K562 (cell line): ENCODE measurements at regions not wholly inside any gene's neighbourhood (a gene's known extent, or its start where the extent isn't known, plus 50 kb on each side); places are given as distances from the start of the nearest gene placed in this dataset.

ENCODE experiments used
- ATAC-seq: fragments of 200-7000 bp; cut with Tn5 transposase; 3 replicates; pipeline ENCODE4 v1.9.1; 2020; ENCODE audit warnings: moderate library complexity
- BruUV-seq: library from RNA; stranded (reverse); fragments of 400-500 nt; replicated peaks from 2 replicates; lab custom pipeline; 2021; lab: Mats Ljungman, UMichigan
- CTCF ChIA-PET: fragments of 300-600 bp; formaldehyde crosslinking; extraction: SDS; loops from one replicate; lab custom pipeline; 2021; ENCODE audit warnings: low intra/inter-chr PET ratio; lab: Yijun Ruan, JAX
- POLR2A ChIA-PET: fragments of 300-600, 350-650 bp; sonication (Branson Sonifier 250); formaldehyde crosslinking; extraction: SDS; loops from one replicate; lab custom pipeline; 2021; ENCODE audit warnings: antibody characterized with exemption, inconsistent platforms; lab: Yijun Ruan, JAX
- DNase-seq, 4 experiments: peaks; one replicate each; pipeline versions ENCODE4 v3.0.0 to v3.0.0-alpha.2; 2011 to 2018; ENCODE audit warnings: low spot score in 3 of 4, mixed read lengths in 3 of 4; ENCODE audit errors: extremely low read depth in 1 of 4
- FAIRE-seq: peaks from 2 replicates; lab custom pipeline; 2011; peaks lifted over from hg19 to GRCh38; lab: Jason Lieb, UNC
- H2AFZ ChIP-seq: 2 replicates; pipeline ENCODE4 v1.6.0; 2011; ENCODE audit warnings: low read depth, low read length, control low read depth, inconsistent platforms
- H3K27ac ChIP-seq: fragments of 200-600 bp; 3 replicates; pipeline ENCODE4 v1.8.0; 2011; ENCODE audit warnings: low read depth, mild to moderate bottlenecking, control low read depth, inconsistent platforms, low read length, moderate library complexity, mixed read lengths; ENCODE audit errors: extremely low read depth
- H3K27me3 ChIP-seq, 2 experiments: fragments of 300-600 bp in 1 of 2; 2 replicates in 1 of 2; 3 replicates in 1 of 2; pipeline versions ENCODE4 v1.6.0 to v1.8.0; 2011; ENCODE audit warnings: inconsistent platforms in 2 of 2, low read length in 2 of 2, mild to moderate bottlenecking in 1 of 2, mixed read lengths in 1 of 2, moderate library complexity in 1 of 2; ENCODE audit not compliant: control insufficient read depth in 2 of 2, insufficient read depth in 2 of 2
- H3K36me3 ChIP-seq: fragments of 300-600 bp; 3 replicates; pipeline ENCODE4 v1.8.0; 2011; ENCODE audit warnings: mild to moderate bottlenecking, low read length, inconsistent platforms; ENCODE audit not compliant: control insufficient read depth, insufficient read depth
- H3K4me1 ChIP-seq, 2 experiments: fragments of 200-600 bp in 1 of 2; replicated peaks in 1 of 2; 2 replicates in 1 of 2; 3 replicates in 1 of 2; pipeline versions ENCODE4 v1.5.1 to v1.8.0; 2011; ENCODE audit warnings: inconsistent platforms in 2 of 2, low read length in 2 of 2, mild to moderate bottlenecking in 1 of 2, mixed read lengths in 1 of 2, moderate library complexity in 1 of 2; ENCODE audit not compliant: control insufficient read depth in 2 of 2, insufficient read depth in 2 of 2
- H3K4me2 ChIP-seq: 2 replicates; pipeline ENCODE4 v1.6.1; 2011; ENCODE audit warnings: low read length, control low read depth, inconsistent platforms, mixed read lengths; ENCODE audit not compliant: insufficient read depth
- H3K4me3 ChIP-seq: fragments of 200-600 bp; sonication (generic), shearing (Covaris generic); 2 replicates; pipeline ENCODE4 v1.5.1; 2016; ENCODE audit warnings: control low read depth, inconsistent platforms
- H3K79me2 ChIP-seq: fragments of 200-600 bp; 3 replicates; pipeline ENCODE4 v1.8.0; 2011; ENCODE audit warnings: low read length, inconsistent platforms; ENCODE audit not compliant: control insufficient read depth, insufficient read depth
- H3K9ac ChIP-seq, 2 experiments: 2 replicates each; pipeline versions ENCODE4 v1.6.0 to v1.6.1; 2011; ENCODE audit warnings: low read depth in 2 of 2, low read length in 2 of 2, control low read depth in 1 of 2, inconsistent platforms in 1 of 2, mild to moderate bottlenecking in 1 of 2, mixed read lengths in 1 of 2; ENCODE audit not compliant: insufficient read depth in 1 of 2
- H3K9me1 ChIP-seq: one replicate; pipeline ENCODE4 v1.6.0; 2011; ENCODE audit warnings: inconsistent platforms, mild to moderate bottlenecking, low read length, moderate library complexity; ENCODE audit not compliant: control insufficient read depth, insufficient read depth
- H3K9me3 ChIP-seq: replicated peaks from 2 replicates; pipeline ENCODE4 v1.5.1; 2011; ENCODE audit warnings: low read depth, low read length, inconsistent platforms; ENCODE audit not compliant: control insufficient read depth, insufficient read depth
- H4K20me1 ChIP-seq: replicated peaks from 2 replicates; pipeline ENCODE4 v1.6.1; 2011; ENCODE audit warnings: low read length, inconsistent platforms, mixed read lengths; ENCODE audit not compliant: control insufficient read depth, insufficient read depth
- CBFA2T2 ChIP-seq: fragments of 450-650 bp; conservative IDR thresholded peaks from 2 replicates; pipeline ENCODE4 v1.6.1; 2017; ENCODE audit warnings: mild to moderate bottlenecking
- CBX5 ChIP-seq: IDR thresholded peaks from 2 replicates; pipeline ENCODE4 v1.6.1; 2014; ENCODE audit warnings: low read depth, borderline replicate concordance
- ETS2 ChIP-seq: IDR thresholded peaks from 2 replicates; pipeline ENCODE4 v1.6.1; 2016; ENCODE audit warnings: borderline replicate concordance, missing genetic modification characterization, mild to moderate bottlenecking, moderate library complexity, missing compliant biosample characterization; ENCODE audit not compliant: poor library complexity, severe bottlenecking
- FOSL1 ChIP-seq: fragments of 200-800 bp; sonication (Bioruptor generic); conservative IDR thresholded peaks from 2 replicates; pipeline ENCODE4 v1.6.1; 2016; ENCODE audit warnings: missing genetic modification characterization, missing compliant biosample characterization
- GABPB2 ChIP-seq: fragments of 250-450 bp; sonication (Bioruptor Pico); conservative IDR thresholded peaks from 2 replicates; pipeline ENCODE4 v1.5.1; 2021; ENCODE audit warnings: mild to moderate bottlenecking
- IRF2 ChIP-seq: sonication (generic); formaldehyde crosslinking; IDR thresholded peaks from 2 replicates; pipeline ENCODE4 v1.8.1; 2022; ENCODE audit warnings: mild to moderate bottlenecking, missing genetic modification reagents
- POU5F1 ChIP-seq: fragments of 150-350 bp; IDR thresholded peaks from 2 replicates; pipeline ENCODE4 v1.6.1; 2014; ENCODE audit warnings: borderline replicate concordance, low read length, low read depth, mild to moderate bottlenecking; ENCODE audit not compliant: partially characterized antibody
- RBFOX2 ChIP-seq: fragments of 200-400 bp; formaldehyde crosslinking; IDR thresholded peaks from 2 replicates; pipeline ENCODE4 v1.6.1; 2017; ENCODE audit warnings: low read depth, mild to moderate bottlenecking, low read length, moderate library complexity
- RFX1 ChIP-seq: fragments of 450-650 bp; IDR thresholded peaks from 2 replicates; pipeline ENCODE4 v1.6.1; 2016; ENCODE audit warnings: mild to moderate bottlenecking, moderate library complexity
- SIX5 ChIP-seq, 2 experiments: IDR thresholded peaks; 2 replicates each; pipeline ENCODE4 v1.6.1; 2011; ENCODE audit warnings: low read length in 2 of 2, borderline replicate concordance in 1 of 2, low read depth in 1 of 2, mild to moderate bottlenecking in 1 of 2, moderate library complexity in 1 of 2; ENCODE audit not compliant: insufficient read depth in 1 of 2
- SRSF1 ChIP-seq: fragments of 200-400 bp; formaldehyde crosslinking; IDR thresholded peaks from 2 replicates; pipeline ENCODE4 v1.6.1; 2017; ENCODE audit warnings: mild to moderate bottlenecking, low read depth, low read length, moderate library complexity
- TRIM28 ChIP-seq: fragments of 450-650 bp; IDR thresholded peaks from 2 replicates; pipeline ENCODE4 v1.6.1; 2017
- ZBTB12 ChIP-seq: fragments of 250-450 bp; sonication (Bioruptor Pico); IDR thresholded peaks from 2 replicates; pipeline ENCODE4 v1.4.0; 2020
- WGBS: fragments of 100-300 bp; shearing (Covaris generic); methylation state at CpG from one replicate; pipeline ENCODE4 v1.1.6; 2016; ENCODE audit warnings: low coverage, mixed read lengths; ENCODE audit not compliant: insufficient coverage; ENCODE audit errors: missing lambda C conversion rate; 5-methylcytosine and 5-hydroxymethylcytosine counted together
- in situ Hi-C: fragments of 300-500 bp; cut with MboI; formaldehyde crosslinking; loops from 4 replicates; pipeline ENCODE4 v1.15.0; 2018; ENCODE audit warnings: inconsistent platforms, mixed read lengths
- intact Hi-C: fragments of 100-400 bp; cut with micrococcal nuclease; formaldehyde crosslinking; loops from 2 replicates; pipeline ENCODE4 v1.14.2; 2022
- TF ChIP-seq, protein P1 (sequence below), 2 experiments: fragments of 450-650 bp in 1 of 2; IDR thresholded peaks; 2 replicates each; pipeline ENCODE4 v1.6.1; 2011 to 2017; ENCODE audit warnings: low read depth in 2 of 2, antibody characterized with exemption in 1 of 2, borderline replicate concordance in 1 of 2, low read length in 1 of 2, mild to moderate bottlenecking in 1 of 2, mixed read lengths in 1 of 2; ENCODE audit not compliant: control insufficient read depth in 1 of 2

- no peak for TF ChIP-seq SRSF1
Observed at GRCh38 chr2:195029804-195030654, 627.0 kb upstream of the SLC39A10 start (continued).

- no peak overlapping the region for H3K4me2 ChIP-seq
- H3K4me1 ChIP-seq = no peaks in the 10 kb centered on the region
- ATAC-seq = no peak
- ChIA-PET CTCF (no interaction called here), POLR2A (no interaction called here)
- TF ChIP-seq, protein P1, sequence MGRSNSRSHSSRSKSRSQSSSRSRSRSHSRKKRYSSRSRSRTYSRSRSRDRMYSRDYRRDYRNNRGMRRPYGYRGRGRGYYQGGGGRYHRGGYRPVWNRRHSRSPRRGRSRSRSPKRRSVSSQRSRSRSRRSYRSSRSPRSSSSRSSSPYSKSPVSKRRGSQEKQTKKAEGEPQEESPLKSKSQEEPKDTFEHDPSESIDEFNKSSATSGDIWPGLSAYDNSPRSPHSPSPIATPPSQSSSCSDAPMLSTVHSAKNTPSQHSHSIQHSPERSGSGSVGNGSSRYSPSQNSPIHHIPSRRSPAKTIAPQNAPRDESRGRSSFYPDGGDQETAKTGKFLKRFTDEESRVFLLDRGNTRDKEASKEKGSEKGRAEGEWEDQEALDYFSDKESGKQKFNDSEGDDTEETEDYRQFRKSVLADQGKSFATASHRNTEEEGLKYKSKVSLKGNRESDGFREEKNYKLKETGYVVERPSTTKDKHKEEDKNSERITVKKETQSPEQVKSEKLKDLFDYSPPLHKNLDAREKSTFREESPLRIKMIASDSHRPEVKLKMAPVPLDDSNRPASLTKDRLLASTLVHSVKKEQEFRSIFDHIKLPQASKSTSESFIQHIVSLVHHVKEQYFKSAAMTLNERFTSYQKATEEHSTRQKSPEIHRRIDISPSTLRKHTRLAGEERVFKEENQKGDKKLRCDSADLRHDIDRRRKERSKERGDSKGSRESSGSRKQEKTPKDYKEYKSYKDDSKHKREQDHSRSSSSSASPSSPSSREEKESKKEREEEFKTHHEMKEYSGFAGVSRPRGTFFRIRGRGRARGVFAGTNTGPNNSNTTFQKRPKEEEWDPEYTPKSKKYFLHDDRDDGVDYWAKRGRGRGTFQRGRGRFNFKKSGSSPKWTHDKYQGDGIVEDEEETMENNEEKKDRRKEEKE (IDR thresholded peaks at IDR 0.05; ENCODE audit: borderline replicate concordance in 1 of 2, control insufficient read depth in 1 of 2, low read depth in 2 of 2, low read length in 1 of 2) = no peak
- TF ChIP-seq SIX5 (IDR thresholded peaks at IDR 0.05; ENCODE audit: borderline replicate concordance in 1 of 2, insufficient read depth in 1 of 2, low read depth in 1 of 2, low read length in 2 of 2) (no peak), RFX1 (no peak), ZBTB12 (CRISPR knock-in tag) (no peak), ETS2 (tag) (no peak), POU5F1 (no peak), FOSL1 (tag) (no peak), RBFOX2 (no peak), CBFA2T2 (no peak), IRF2 (CRISPR knock-in tag) (no peak), CBX5 (no peak), TRIM28 (no peak), GABPB2 (no peak)
- FAIRE-seq = no peak
- DNase-seq = no peak
- BruUV-seq = no TSS peak
- no peak overlapping the region for H3K4me3 ChIP-seq
- H3K9ac ChIP-seq = no peak overlapping the region
- H4K20me1 ChIP-seq = no peaks in the 10 kb centered on the region
- no peaks in the 10 kb centered on the region for H3K9me3 ChIP-seq
- H3K9me1 ChIP-seq = no peaks in the 10 kb centered on the region
- in situ Hi-C loops = no loop called here
- H3K27ac ChIP-seq = no peak overlapping the region
- H2AFZ ChIP-seq = no peak overlapping the region
- no peaks in the 10 kb centered on the region for H3K79me2 ChIP-seq
- intact Hi-C loops = no loop called here
- 10% methylated on average over 2 of the region's 4 CpGs for WGBS
- no peaks in the 10 kb centered on the region for H3K27me3 ChIP-seq
- H3K36me3 ChIP-seq = no peaks in the 10 kb centered on the region
Observed at GRCh38 chr2:195027947-195028346, 629.1 kb upstream of the SLC39A10 start.
